ENCODE measurements at regions not wholly inside any gene's neighbourhood (a gene's known extent, or its start where the extent isn't known, plus 50 kb on each side); places are given as distances from the start of the nearest gene placed in this dataset.

DNA sequence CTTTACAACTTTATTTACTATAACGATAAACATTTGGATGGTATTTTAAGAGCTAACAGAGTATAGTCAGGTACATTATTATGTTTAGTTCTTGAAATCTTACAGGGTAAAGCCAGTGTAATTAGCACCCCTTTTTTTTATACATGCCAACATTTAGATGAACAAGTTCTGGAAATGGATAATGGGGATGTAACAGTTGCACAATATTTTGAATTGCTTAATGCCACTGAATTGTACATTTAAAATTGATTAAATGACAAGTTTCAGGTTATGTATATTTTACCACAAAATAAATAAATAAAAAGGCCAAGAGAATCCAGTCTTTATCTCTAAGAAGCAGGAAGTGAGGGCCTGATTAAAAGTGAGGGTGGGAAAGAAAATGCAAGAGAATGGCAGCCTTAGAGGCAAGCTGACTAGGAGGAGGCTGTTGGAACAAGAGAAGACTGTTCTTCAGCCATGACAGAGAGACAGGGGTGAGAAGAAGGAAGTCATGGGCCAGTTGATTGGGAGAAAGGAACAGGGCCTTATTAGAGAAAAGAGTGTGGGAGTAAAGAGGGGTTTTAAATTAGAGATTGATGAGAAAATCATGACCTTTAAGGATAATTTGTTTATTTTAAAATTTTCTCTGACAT lies 49.9 kb upstream of the TNFSF18 start:
- H3K36me3 ChIP-seq (ENCODE audit: control insufficient read depth in 2 of 2, extremely low read depth in 1 of 2, insufficient read depth in 2 of 2, low read length in 2 of 2): no peaks in the 10 kb centered on the region
- dilution Hi-C loops (cut with MboI; ENCODE audit: extremely low pct_ligation_motif_present, low sequenced_read_pairs): no loop called here
- H3K79me2 ChIP-seq (ENCODE audit: control insufficient read depth, insufficient read depth, low read length): no peaks in the 10 kb centered on the region
- H3K4me3 ChIP-seq (ENCODE audit: control insufficient read depth in 2 of 3, extremely low read depth in 1 of 3, insufficient read depth in 2 of 3, low read depth in 1 of 3, low read length in 3 of 3): no peak overlapping the region
- peaks cover 4% of the 10 kb centered on the region for H3K9me3 ChIP-seq (ENCODE audit: control insufficient read depth, low read depth, low read length)
- H3K27me3 ChIP-seq (ENCODE audit: control insufficient read depth, extremely low read depth, insufficient read depth, low read length): no peaks in the 10 kb centered on the region
- peaks cover 4% of the 10 kb centered on the region for H3K4me1 ChIP-seq (ENCODE audit: control insufficient read depth, extremely low read depth, insufficient read depth, low read length)
- H3K27ac ChIP-seq (ENCODE audit: control insufficient read depth, insufficient read depth, low read length): no peak overlapping the region
- DNase-seq (ENCODE audit: low read depth, low spot score) (no peak), FAIRE-seq (no peak)
- no peaks in the 10 kb centered on the region for H3K9me1 ChIP-seq (ENCODE audit: control insufficient read depth, extremely low read depth, insufficient read depth, low read length)
- H2AFZ ChIP-seq (ENCODE audit: control insufficient read depth, low read length): no peak overlapping the region
- H3K9ac ChIP-seq (ENCODE audit: control insufficient read depth, extremely low read depth, insufficient read depth, low read length): no peak overlapping the region
- H4K20me1 ChIP-seq (ENCODE audit: control insufficient read depth, extremely low read depth, insufficient read depth, low read length): no peaks in the 10 kb centered on the region
- no peak for TF ChIP-seq EZH2 (IDR thresholded peaks at IDR 0.05; ENCODE audit: low read length)
- TF ChIP-seq, protein P1, sequence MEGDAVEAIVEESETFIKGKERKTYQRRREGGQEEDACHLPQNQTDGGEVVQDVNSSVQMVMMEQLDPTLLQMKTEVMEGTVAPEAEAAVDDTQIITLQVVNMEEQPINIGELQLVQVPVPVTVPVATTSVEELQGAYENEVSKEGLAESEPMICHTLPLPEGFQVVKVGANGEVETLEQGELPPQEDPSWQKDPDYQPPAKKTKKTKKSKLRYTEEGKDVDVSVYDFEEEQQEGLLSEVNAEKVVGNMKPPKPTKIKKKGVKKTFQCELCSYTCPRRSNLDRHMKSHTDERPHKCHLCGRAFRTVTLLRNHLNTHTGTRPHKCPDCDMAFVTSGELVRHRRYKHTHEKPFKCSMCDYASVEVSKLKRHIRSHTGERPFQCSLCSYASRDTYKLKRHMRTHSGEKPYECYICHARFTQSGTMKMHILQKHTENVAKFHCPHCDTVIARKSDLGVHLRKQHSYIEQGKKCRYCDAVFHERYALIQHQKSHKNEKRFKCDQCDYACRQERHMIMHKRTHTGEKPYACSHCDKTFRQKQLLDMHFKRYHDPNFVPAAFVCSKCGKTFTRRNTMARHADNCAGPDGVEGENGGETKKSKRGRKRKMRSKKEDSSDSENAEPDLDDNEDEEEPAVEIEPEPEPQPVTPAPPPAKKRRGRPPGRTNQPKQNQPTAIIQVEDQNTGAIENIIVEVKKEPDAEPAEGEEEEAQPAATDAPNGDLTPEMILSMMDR (optimal IDR thresholded peaks at IDR 0.05 in 1 of 3, IDR thresholded peaks at IDR 0.05 in 1 of 3, conservative IDR thresholded peaks at IDR 0.05 in 1 of 3; ENCODE audit: extremely low read depth in 1 of 3, insufficient read depth in 2 of 3, low read length in 3 of 3): no peak
- H3K4me2 ChIP-seq (ENCODE audit: control insufficient read depth, extremely low read depth, insufficient read depth, low read depth, low read length): no peak overlapping the region

Measured in keratinocyte (primary cell).